ENCODE measurements at regions not wholly inside any gene's neighbourhood (a gene's known extent, or its start where the extent isn't known, plus 50 kb on each side); places are given as distances from the start of the nearest gene placed in this dataset.

- TF ChIP-seq USF2 (CRISPR knock-in tag; IDR thresholded peaks at IDR 0.05) (no peak), CBFB (CRISPR knock-in tag; IDR thresholded peaks at IDR 0.05; ENCODE audit: low read depth) (no peak)
Measured at GRCh38 chr1:82165304-82165703, 364.6 kb downstream of the ADGRL2 start.
